ENCODE measurements at regions not wholly inside any gene's neighbourhood (a gene's known extent, or its start where the extent isn't known, plus 50 kb on each side); places are given as distances from the start of the nearest gene placed in this dataset.

DNA sequence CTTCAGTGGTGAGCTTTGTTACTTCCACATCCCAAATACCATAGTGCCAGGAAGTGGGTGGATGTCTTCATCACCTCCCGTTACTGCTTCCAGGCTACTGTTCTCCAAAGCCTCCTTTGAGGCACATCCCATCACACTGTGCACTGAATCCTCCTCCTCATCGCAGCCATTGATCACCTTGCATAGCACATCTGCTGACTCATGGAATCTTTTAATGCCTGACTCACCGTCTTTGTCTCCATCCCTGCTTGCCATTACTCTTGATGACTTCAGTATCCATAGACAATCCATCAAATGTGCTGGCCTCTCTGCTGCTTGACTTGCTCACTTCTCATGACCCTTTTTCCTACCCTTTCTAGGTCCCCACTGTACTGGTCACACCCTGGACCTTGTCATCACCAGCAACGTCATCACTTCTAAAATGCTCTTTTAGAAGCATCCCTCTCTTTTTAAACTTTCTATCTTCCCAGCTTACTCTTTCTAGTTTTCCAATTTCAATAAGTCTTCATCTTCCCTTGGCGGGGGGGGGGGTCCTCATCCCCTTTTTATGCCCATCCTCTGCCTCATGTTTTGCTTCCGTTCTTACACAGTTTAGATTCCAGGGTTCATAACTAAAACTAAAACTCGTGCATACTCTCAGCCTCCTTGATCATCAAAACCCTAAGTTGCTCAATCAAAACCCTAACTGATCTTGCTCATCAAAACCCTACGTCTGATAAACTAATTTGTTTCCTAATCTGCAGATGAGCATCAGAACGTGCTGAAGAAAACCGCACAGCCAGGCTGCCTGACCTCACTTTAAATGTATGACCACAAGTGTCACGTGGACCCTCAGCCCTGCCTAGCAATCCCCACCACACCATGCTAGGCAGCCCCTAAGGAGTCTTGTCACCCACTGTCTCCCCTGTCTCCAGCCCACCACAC is 289.7 kb upstream of the ZFHX3 start:
- no peak overlapping the region for H3K27ac ChIP-seq (ENCODE audit: control insufficient read depth, insufficient read depth, low read length)
- no peak overlapping the region for H3K9ac ChIP-seq (ENCODE audit: control insufficient read depth, extremely low read depth, insufficient read depth, low read length)
- H3K4me2 ChIP-seq (ENCODE audit: control insufficient read depth, extremely low read depth, insufficient read depth, low read depth, low read length): no peak overlapping the region
- H3K4me1 ChIP-seq (ENCODE audit: control insufficient read depth, extremely low read depth, insufficient read depth, low read length): no peaks in the 10 kb centered on the region
- no peak for FAIRE-seq
- no peak overlapping the region for H3K4me3 ChIP-seq (ENCODE audit: control insufficient read depth in 2 of 3, extremely low read depth in 1 of 3, insufficient read depth in 2 of 3, low read depth in 1 of 3, low read length in 3 of 3)
- dilution Hi-C loops (cut with MboI; ENCODE audit: extremely low pct_ligation_motif_present, low sequenced_read_pairs): no loop called here
- no peak for TF ChIP-seq EZH2 (IDR thresholded peaks at IDR 0.05; ENCODE audit: low read length)
- TF ChIP-seq, protein P1, sequence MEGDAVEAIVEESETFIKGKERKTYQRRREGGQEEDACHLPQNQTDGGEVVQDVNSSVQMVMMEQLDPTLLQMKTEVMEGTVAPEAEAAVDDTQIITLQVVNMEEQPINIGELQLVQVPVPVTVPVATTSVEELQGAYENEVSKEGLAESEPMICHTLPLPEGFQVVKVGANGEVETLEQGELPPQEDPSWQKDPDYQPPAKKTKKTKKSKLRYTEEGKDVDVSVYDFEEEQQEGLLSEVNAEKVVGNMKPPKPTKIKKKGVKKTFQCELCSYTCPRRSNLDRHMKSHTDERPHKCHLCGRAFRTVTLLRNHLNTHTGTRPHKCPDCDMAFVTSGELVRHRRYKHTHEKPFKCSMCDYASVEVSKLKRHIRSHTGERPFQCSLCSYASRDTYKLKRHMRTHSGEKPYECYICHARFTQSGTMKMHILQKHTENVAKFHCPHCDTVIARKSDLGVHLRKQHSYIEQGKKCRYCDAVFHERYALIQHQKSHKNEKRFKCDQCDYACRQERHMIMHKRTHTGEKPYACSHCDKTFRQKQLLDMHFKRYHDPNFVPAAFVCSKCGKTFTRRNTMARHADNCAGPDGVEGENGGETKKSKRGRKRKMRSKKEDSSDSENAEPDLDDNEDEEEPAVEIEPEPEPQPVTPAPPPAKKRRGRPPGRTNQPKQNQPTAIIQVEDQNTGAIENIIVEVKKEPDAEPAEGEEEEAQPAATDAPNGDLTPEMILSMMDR (optimal IDR thresholded peaks at IDR 0.05 in 1 of 3, IDR thresholded peaks at IDR 0.05 in 1 of 3, conservative IDR thresholded peaks at IDR 0.05 in 1 of 3; ENCODE audit: extremely low read depth in 1 of 3, insufficient read depth in 2 of 3, low read length in 3 of 3): no peak
- no peak for DNase-seq (ENCODE audit: low read depth, low spot score)
- H3K36me3 ChIP-seq (ENCODE audit: control insufficient read depth in 2 of 2, extremely low read depth in 1 of 2, insufficient read depth in 2 of 2, low read length in 2 of 2): no peaks in the 10 kb centered on the region
- H4K20me1 ChIP-seq (ENCODE audit: control insufficient read depth, extremely low read depth, insufficient read depth, low read length): no peaks in the 10 kb centered on the region
- H3K9me1 ChIP-seq (ENCODE audit: control insufficient read depth, extremely low read depth, insufficient read depth, low read length): no peaks in the 10 kb centered on the region
- H2AFZ ChIP-seq (ENCODE audit: control insufficient read depth, low read length): no peak overlapping the region
- no peaks in the 10 kb centered on the region for H3K27me3 ChIP-seq (ENCODE audit: control insufficient read depth, extremely low read depth, insufficient read depth, low read length)
- H3K79me2 ChIP-seq (ENCODE audit: control insufficient read depth, insufficient read depth, low read length): no peaks in the 10 kb centered on the region
- H3K9me3 ChIP-seq (ENCODE audit: control insufficient read depth, low read depth, low read length): no peaks in the 10 kb centered on the region

DNA sequence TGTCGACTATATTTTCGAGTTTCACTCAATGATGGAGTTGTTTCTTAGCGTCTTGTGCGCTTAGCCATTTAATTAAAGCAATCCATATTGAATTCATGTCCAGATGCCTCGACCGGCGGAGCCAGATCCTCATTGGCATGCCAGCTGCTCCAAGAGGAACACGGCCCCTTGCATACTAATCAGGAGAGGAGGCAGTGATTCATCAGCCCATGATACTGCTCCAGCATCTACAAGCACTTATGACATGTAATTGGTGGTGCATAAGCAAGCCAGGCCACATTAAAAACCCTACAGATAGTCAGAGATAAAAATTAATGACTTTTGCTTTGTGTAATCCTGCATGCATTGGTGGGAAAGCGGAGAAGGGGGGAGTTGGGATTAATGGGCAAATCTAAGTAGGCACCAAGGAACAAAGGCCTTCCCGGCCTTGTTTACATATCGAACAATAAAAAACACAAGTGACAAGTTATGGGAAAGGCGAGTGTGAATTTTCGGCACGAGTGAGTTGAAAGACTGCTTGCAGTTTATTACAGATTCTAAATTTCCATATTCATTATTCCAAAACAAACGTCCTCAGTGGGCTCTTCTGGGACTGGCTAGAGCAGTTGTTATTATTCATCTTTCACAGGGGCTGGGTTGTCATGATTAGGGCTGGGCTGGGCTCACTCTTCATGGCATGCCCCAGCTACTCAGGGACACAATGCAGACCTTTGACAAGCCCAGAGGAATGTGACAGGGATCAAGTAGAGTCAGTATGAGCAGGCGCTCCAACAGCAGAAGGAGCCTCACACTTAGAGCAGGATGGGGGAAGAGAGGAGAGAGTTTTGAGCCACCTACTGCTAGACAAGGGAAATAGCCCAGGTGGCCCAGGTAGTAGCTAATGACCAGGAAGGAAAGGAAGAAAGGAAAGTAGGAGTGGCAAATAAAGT is 281.7 kb upstream of the ZFHX3 start:
- H3K4me3 ChIP-seq (ENCODE audit: control insufficient read depth in 2 of 3, extremely low read depth in 1 of 3, insufficient read depth in 2 of 3, low read depth in 1 of 3, low read length in 3 of 3): no peak overlapping the region
- no peaks in the 10 kb centered on the region for H4K20me1 ChIP-seq (ENCODE audit: control insufficient read depth, extremely low read depth, insufficient read depth, low read length)
- H3K4me1 ChIP-seq (ENCODE audit: control insufficient read depth, extremely low read depth, insufficient read depth, low read length): no peaks in the 10 kb centered on the region
- TF ChIP-seq EZH2 (IDR thresholded peaks at IDR 0.05; ENCODE audit: low read length): no peak
- TF ChIP-seq, protein P1 (optimal IDR thresholded peaks at IDR 0.05 in 1 of 3, IDR thresholded peaks at IDR 0.05 in 1 of 3, conservative IDR thresholded peaks at IDR 0.05 in 1 of 3; ENCODE audit: extremely low read depth in 1 of 3, insufficient read depth in 2 of 3, low read length in 3 of 3): no peak
- FAIRE-seq: no peak
- no peak overlapping the region for H2AFZ ChIP-seq (ENCODE audit: control insufficient read depth, low read length)
- H3K9ac ChIP-seq (ENCODE audit: control insufficient read depth, extremely low read depth, insufficient read depth, low read length): no peak overlapping the region
- no peak overlapping the region for H3K27ac ChIP-seq (ENCODE audit: control insufficient read depth, insufficient read depth, low read length)
- no peak for DNase-seq (ENCODE audit: low read depth, low spot score)
- dilution Hi-C loops (cut with MboI; ENCODE audit: extremely low pct_ligation_motif_present, low sequenced_read_pairs): no loop called here
- H3K27me3 ChIP-seq (ENCODE audit: control insufficient read depth, extremely low read depth, insufficient read depth, low read length): no peaks in the 10 kb centered on the region
- H3K9me1 ChIP-seq (ENCODE audit: control insufficient read depth, extremely low read depth, insufficient read depth, low read length): no peaks in the 10 kb centered on the region
- no peaks in the 10 kb centered on the region for H3K79me2 ChIP-seq (ENCODE audit: control insufficient read depth, insufficient read depth, low read length)
- no peaks in the 10 kb centered on the region for H3K9me3 ChIP-seq (ENCODE audit: control insufficient read depth, low read depth, low read length)
- no peak overlapping the region for H3K4me2 ChIP-seq (ENCODE audit: control insufficient read depth, extremely low read depth, insufficient read depth, low read depth, low read length)
- no peaks in the 10 kb centered on the region for H3K36me3 ChIP-seq (ENCODE audit: control insufficient read depth in 2 of 2, extremely low read depth in 1 of 2, insufficient read depth in 2 of 2, low read length in 2 of 2)

Data from keratinocyte (primary cell).